Smooth muscle cell (in vitro differentiated cells): ENCODE measurements at regions not wholly inside any gene's neighbourhood (a gene's known extent, or its start where the extent isn't known, plus 50 kb on each side); places are given as distances from the start of the nearest gene placed in this dataset.

ENCODE experiments used
- DNase-seq: peaks from one replicate; lab custom pipeline; 2025; ENCODE audit not compliant: unreplicated experiment; lab: John Stamatoyannopoulos, UW
- H2AFZ ChIP-seq: fragments of 200-600 bp; sonication (generic); 2 replicates; pipeline ENCODE4 v1.6.0; 2016; ENCODE audit warnings: antibody characterized with exemption, low read depth, mild to moderate bottlenecking
- H3F3A ChIP-seq: fragments of 200-600 bp; sonication (generic); 2 replicates; pipeline ENCODE4 v1.6.0; 2017; ENCODE audit warnings: antibody characterized with exemption, low read depth
- H3K27ac ChIP-seq: fragments of 200-600 bp; sonication (generic); 2 replicates; pipeline ENCODE4 v1.5.1; 2016; ENCODE audit warnings: low read depth, mild to moderate bottlenecking
- H3K27me3 ChIP-seq: fragments of 200-600 bp; sonication (generic); 2 replicates; pipeline ENCODE4 v1.6.1; 2016; ENCODE audit warnings: low read depth, mild to moderate bottlenecking
- H3K36me3 ChIP-seq: fragments of 200-600 bp; sonication (generic); 2 replicates; pipeline ENCODE4 v1.5.1; 2016; ENCODE audit warnings: low read depth
- H3K4me1 ChIP-seq: fragments of 200-600 bp; sonication (generic); 2 replicates; pipeline ENCODE4 v1.5.1; 2016; ENCODE audit warnings: low read depth
- H3K4me2 ChIP-seq: fragments of 200-600 bp; sonication (generic); 2 replicates; pipeline ENCODE4 v1.6.0; 2016; ENCODE audit warnings: mild to moderate bottlenecking
- H3K4me3 ChIP-seq: fragments of 200-600 bp; sonication (generic); 2 replicates; pipeline ENCODE4 v1.5.1; 2016; ENCODE audit warnings: mild to moderate bottlenecking
- H3K79me2 ChIP-seq: fragments of 200-600 bp; sonication (generic); 2 replicates; pipeline ENCODE4 v1.6.0; 2016; ENCODE audit warnings: low read depth, mild to moderate bottlenecking
- H3K9ac ChIP-seq: fragments of 200-600 bp; sonication (generic); 2 replicates; pipeline ENCODE4 v1.6.0; 2016; ENCODE audit warnings: low read depth
- H3K9me3 ChIP-seq: fragments of 200-600 bp; sonication (generic); replicated peaks from 2 replicates; pipeline ENCODE4 v1.5.1; 2016; ENCODE audit warnings: low read depth
- H4K20me1 ChIP-seq: fragments of 200-600 bp; sonication (generic); 2 replicates; pipeline ENCODE4 v1.6.0; 2016; ENCODE audit warnings: low read depth
- WGBS: methylation state at CpG from one replicate; pipeline ENCODE4 v1.1.7; 2016; ENCODE audit warnings: low lambda C conversion rate; 5-methylcytosine and 5-hydroxymethylcytosine counted together
- TF ChIP-seq, protein P1 (sequence below): fragments of 200-600 bp; sonication (generic); IDR thresholded peaks from 2 replicates; pipeline ENCODE4 v1.5.1; 2017; ENCODE audit warnings: borderline replicate concordance, mild to moderate bottlenecking, antibody characterized with exemption; ENCODE audit not compliant: insufficient read depth, poor library complexity, severe bottlenecking

DNA sequence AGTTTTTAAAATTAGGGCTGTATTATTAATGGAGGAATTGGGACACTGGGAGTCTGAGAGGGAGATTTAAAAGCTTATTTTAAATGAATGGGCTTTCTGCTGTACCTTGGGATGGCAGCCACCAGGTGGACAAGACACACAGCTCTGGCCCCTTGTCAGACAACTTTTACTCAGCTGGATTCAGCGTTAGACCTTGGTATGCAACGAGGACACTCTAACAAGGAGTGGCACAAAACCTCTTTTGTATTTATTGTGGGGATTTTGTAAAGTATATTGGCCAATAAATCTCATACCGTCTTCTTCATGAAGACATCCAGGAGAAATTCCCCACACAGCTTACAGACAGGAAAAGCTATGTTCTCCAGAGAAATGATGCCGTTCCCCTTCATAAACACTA, 105.7 kb downstream of the LCA5 start:
- no peak overlapping the region for H3K4me3 ChIP-seq
- no peak overlapping the region for H2AFZ ChIP-seq
- no peak for DNase-seq
- TF ChIP-seq, protein P1, sequence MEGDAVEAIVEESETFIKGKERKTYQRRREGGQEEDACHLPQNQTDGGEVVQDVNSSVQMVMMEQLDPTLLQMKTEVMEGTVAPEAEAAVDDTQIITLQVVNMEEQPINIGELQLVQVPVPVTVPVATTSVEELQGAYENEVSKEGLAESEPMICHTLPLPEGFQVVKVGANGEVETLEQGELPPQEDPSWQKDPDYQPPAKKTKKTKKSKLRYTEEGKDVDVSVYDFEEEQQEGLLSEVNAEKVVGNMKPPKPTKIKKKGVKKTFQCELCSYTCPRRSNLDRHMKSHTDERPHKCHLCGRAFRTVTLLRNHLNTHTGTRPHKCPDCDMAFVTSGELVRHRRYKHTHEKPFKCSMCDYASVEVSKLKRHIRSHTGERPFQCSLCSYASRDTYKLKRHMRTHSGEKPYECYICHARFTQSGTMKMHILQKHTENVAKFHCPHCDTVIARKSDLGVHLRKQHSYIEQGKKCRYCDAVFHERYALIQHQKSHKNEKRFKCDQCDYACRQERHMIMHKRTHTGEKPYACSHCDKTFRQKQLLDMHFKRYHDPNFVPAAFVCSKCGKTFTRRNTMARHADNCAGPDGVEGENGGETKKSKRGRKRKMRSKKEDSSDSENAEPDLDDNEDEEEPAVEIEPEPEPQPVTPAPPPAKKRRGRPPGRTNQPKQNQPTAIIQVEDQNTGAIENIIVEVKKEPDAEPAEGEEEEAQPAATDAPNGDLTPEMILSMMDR, result peak; percentile 26
- H3F3A ChIP-seq, result no peaks in the 10 kb centered on the region
- no peak overlapping the region for H3K9ac ChIP-seq
- no peaks in the 10 kb centered on the region for H3K4me1 ChIP-seq
- WGBS, result 39% methylated on average over 4 of the region's 4 CpGs
- H3K27me3 ChIP-seq, result no peaks in the 10 kb centered on the region
- no peak overlapping the region for H3K27ac ChIP-seq
- H3K79me2 ChIP-seq, result no peaks in the 10 kb centered on the region
- H3K4me2 ChIP-seq, result no peak overlapping the region
- no peaks in the 10 kb centered on the region for H3K9me3 ChIP-seq
- no peaks in the 10 kb centered on the region for H4K20me1 ChIP-seq
- no peaks in the 10 kb centered on the region for H3K36me3 ChIP-seq

DNA sequence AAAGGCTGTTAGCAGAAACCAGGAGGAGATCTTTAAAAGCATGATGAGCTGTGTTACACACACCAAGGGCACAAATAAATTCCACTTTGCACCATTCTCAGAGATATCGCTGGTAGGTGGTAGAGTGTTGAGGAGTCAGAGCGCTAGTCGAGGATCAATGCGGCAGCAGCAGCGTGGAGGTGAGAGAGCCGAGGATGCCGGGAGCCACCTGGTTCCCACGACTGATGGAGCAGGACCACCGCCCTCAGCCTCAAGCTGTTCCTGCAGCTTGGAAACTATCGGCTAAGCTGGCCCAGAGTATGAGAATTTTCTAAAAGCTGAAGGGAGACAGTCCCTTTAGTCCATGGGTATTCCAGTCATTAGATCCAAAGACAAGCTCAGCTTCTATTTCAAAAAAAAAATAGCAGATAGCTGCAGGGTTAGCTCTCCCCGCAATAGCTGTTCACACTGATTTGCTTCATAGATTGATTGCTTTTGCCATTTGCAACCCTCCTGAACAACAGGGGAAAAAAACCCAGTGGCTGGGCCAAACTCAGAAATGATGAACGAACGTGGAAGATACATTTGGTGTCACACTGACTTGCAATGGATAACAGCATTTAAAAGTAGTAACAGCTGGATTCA, 106.2 kb downstream of the LCA5 start:
- Histone ChIP-seq H4K20me1 (no peaks in the 10 kb centered on the region), H3K27ac (no peak overlapping the region)

DNA sequence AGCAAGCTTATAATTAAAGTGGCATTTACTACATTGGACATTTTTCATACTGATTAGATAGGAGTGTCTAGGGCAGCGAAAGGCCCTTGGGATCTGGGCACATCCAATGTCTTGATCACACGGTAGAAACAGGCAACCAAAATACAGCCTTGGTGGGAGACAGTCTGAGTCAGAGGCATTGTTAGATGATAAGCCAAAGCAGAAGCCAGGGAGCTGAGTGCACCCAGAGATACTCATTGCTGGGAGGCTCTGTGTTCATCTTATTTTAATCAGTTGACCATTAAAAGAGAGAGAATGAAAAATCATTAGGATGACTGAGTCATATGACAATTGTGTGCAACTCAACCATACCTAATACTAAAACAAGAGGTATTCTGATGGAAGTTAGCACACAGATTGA, 109.5 kb downstream of the LCA5 start:
- no peaks in the 10 kb centered on the region for H4K20me1 ChIP-seq
- H3F3A ChIP-seq, result no peaks in the 10 kb centered on the region
- H3K79me2 ChIP-seq, result no peaks in the 10 kb centered on the region
- 65% methylated on average over 2 of the region's 2 CpGs for WGBS
- no peak overlapping the region for H2AFZ ChIP-seq
- no peaks in the 10 kb centered on the region for H3K27me3 ChIP-seq
- H3K4me3 ChIP-seq, result no peak overlapping the region
- no peaks in the 10 kb centered on the region for H3K36me3 ChIP-seq
- no peak overlapping the region for H3K4me2 ChIP-seq
- H3K27ac ChIP-seq, result no peak overlapping the region
- no peaks in the 10 kb centered on the region for H3K4me1 ChIP-seq
- DNase-seq, result no peak
- no peaks in the 10 kb centered on the region for H3K9me3 ChIP-seq
- H3K9ac ChIP-seq, result no peak overlapping the region
- TF ChIP-seq, protein P1, result no peak

More for the DNA sequence above, 106.2 kb downstream of the LCA5 start:
- 94% methylated on average over 13 of the region's 13 CpGs for WGBS
- Histone ChIP-seq H3K9ac (no peak overlapping the region), H3K9me3 (no peaks in the 10 kb centered on the region), H3K4me1 (no peaks in the 10 kb centered on the region), H3F3A (no peaks in the 10 kb centered on the region), H3K27me3 (no peaks in the 10 kb centered on the region), H3K4me3 (no peak overlapping the region), H3K79me2 (no peaks in the 10 kb centered on the region), H2AFZ (no peak overlapping the region), H3K4me2 (no peak overlapping the region), H3K36me3 (no peaks in the 10 kb centered on the region)
- no peak for DNase-seq
- TF ChIP-seq, protein P1, result no peak

DNA sequence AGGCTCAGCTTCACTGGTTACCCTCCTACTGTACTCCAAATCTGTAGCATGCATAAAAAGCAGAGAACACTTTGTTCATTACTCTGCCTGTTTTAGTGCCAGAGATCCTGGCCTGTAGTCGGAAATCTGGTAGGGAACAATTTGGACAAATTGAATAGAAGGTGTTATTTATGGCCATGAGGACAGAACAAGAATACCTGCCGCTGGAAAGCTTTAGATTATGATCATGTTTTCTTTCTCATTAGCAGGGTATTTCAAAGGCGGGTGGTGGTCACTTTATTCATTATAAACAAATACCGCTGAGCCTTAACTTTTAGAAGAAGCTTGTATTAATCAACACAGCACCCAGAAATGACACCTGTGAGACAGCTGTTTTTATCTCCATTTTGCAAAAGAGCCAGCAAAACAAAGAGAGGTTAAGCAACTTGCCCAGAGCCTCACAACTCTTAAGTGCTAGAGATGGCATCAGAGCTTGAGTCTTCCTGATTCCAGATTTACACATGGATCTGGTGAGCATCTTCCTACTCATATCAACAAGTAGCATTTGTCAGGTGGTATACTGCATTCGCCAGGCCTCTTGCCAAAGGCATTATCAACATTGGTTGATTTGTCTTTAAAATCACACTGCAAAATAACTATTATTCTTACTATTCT, 110.5 kb downstream of the LCA5 start:
- DNase-seq, result no peak
- H3F3A ChIP-seq, result no peaks in the 10 kb centered on the region
- H2AFZ ChIP-seq, result no peak overlapping the region
- H3K27ac ChIP-seq, result no peak overlapping the region
- no peak overlapping the region for H3K9ac ChIP-seq
- TF ChIP-seq, protein P1, result no peak
- H3K4me3 ChIP-seq, result no peak overlapping the region
- no peaks in the 10 kb centered on the region for H3K79me2 ChIP-seq
- no peaks in the 10 kb centered on the region for H3K9me3 ChIP-seq
- H3K4me2 ChIP-seq, result no peak overlapping the region
- no peaks in the 10 kb centered on the region for H3K4me1 ChIP-seq
- no peaks in the 10 kb centered on the region for H3K36me3 ChIP-seq
- 88% methylated on average over 5 of the region's 5 CpGs for WGBS
- no peaks in the 10 kb centered on the region for H4K20me1 ChIP-seq
- no peaks in the 10 kb centered on the region for H3K27me3 ChIP-seq
